ENCODE measurements at regions not wholly inside any gene's neighbourhood (a gene's known extent, or its start where the extent isn't known, plus 50 kb on each side); places are given as distances from the start of the nearest gene placed in this dataset.

- Histone ChIP-seq H3K9ac (ENCODE audit: control insufficient read depth, extremely low read depth, insufficient read depth, low read length) (no peak overlapping the region), H3K9me1 (ENCODE audit: control insufficient read depth, extremely low read depth, insufficient read depth, low read length) (no peaks in the 10 kb centered on the region), H3K4me3 (ENCODE audit: control insufficient read depth in 2 of 3, extremely low read depth in 1 of 3, insufficient read depth in 2 of 3, low read depth in 1 of 3, low read length in 3 of 3) (no peak overlapping the region), H3K36me3 (ENCODE audit: control insufficient read depth in 2 of 2, extremely low read depth in 1 of 2, insufficient read depth in 2 of 2, low read length in 2 of 2) (no peaks in the 10 kb centered on the region), H3K4me2 (ENCODE audit: control insufficient read depth, extremely low read depth, insufficient read depth, low read depth, low read length) (no peak overlapping the region), H4K20me1 (ENCODE audit: control insufficient read depth, extremely low read depth, insufficient read depth, low read length) (no peaks in the 10 kb centered on the region), H3K27ac (ENCODE audit: control insufficient read depth, insufficient read depth, low read length) (no peak overlapping the region), H3K79me2 (ENCODE audit: control insufficient read depth, insufficient read depth, low read length) (no peaks in the 10 kb centered on the region), H3K9me3 (ENCODE audit: control insufficient read depth, low read depth, low read length) (no peaks in the 10 kb centered on the region), H3K27me3 (ENCODE audit: control insufficient read depth, extremely low read depth, insufficient read depth, low read length) (peaks cover 3% of the 10 kb centered on the region), H3K4me1 (ENCODE audit: control insufficient read depth, extremely low read depth, insufficient read depth, low read length) (no peaks in the 10 kb centered on the region), H2AFZ (ENCODE audit: control insufficient read depth, low read length) (no peak overlapping the region)
- TF ChIP-seq EZH2 (IDR thresholded peaks at IDR 0.05; ENCODE audit: low read length) = no peak
- TF ChIP-seq CTCF (optimal IDR thresholded peaks at IDR 0.05 in 1 of 3, IDR thresholded peaks at IDR 0.05 in 1 of 3, conservative IDR thresholded peaks at IDR 0.05 in 1 of 3; ENCODE audit: extremely low read depth in 1 of 3, insufficient read depth in 2 of 3, low read length in 3 of 3) = no peak
- DNase-seq (ENCODE audit: low read depth, low spot score) = no peak
- no peak for FAIRE-seq
- dilution Hi-C loops (cut with MboI; ENCODE audit: extremely low pct_ligation_motif_present, low sequenced_read_pairs) = no loop called here
Measured at GRCh38 chr5:143751342-143751741, 60.6 kb upstream of the HMHB1 start.

- TF ChIP-seq EZH2 (IDR thresholded peaks at IDR 0.05; ENCODE audit: low read length) (no peak), CTCF (optimal IDR thresholded peaks at IDR 0.05 in 1 of 3, IDR thresholded peaks at IDR 0.05 in 1 of 3, conservative IDR thresholded peaks at IDR 0.05 in 1 of 3; ENCODE audit: extremely low read depth in 1 of 3, insufficient read depth in 2 of 3, low read length in 3 of 3) (no peak)
- no peaks in the 10 kb centered on the region for H3K79me2 ChIP-seq (ENCODE audit: control insufficient read depth, insufficient read depth, low read length)
- no peaks in the 10 kb centered on the region for H3K4me1 ChIP-seq (ENCODE audit: control insufficient read depth, extremely low read depth, insufficient read depth, low read length)
- FAIRE-seq (peak; percentile 48), DNase-seq (ENCODE audit: low read depth, low spot score) (no peak)
- dilution Hi-C loops (cut with MboI; ENCODE audit: extremely low pct_ligation_motif_present, low sequenced_read_pairs) = no loop called here
- H3K9ac ChIP-seq (ENCODE audit: control insufficient read depth, extremely low read depth, insufficient read depth, low read length) = no peak overlapping the region
- H3K27me3 ChIP-seq (ENCODE audit: control insufficient read depth, extremely low read depth, insufficient read depth, low read length) = peaks cover 3% of the 10 kb centered on the region
- no peaks in the 10 kb centered on the region for H3K36me3 ChIP-seq (ENCODE audit: control insufficient read depth in 2 of 2, extremely low read depth in 1 of 2, insufficient read depth in 2 of 2, low read length in 2 of 2)
- no peaks in the 10 kb centered on the region for H3K9me3 ChIP-seq (ENCODE audit: control insufficient read depth, low read depth, low read length)
- H3K27ac ChIP-seq (ENCODE audit: control insufficient read depth, insufficient read depth, low read length) = no peak overlapping the region
- no peak overlapping the region for H3K4me3 ChIP-seq (ENCODE audit: control insufficient read depth in 2 of 3, extremely low read depth in 1 of 3, insufficient read depth in 2 of 3, low read depth in 1 of 3, low read length in 3 of 3)
- H3K4me2 ChIP-seq (ENCODE audit: control insufficient read depth, extremely low read depth, insufficient read depth, low read depth, low read length) = no peak overlapping the region
- H2AFZ ChIP-seq (ENCODE audit: control insufficient read depth, low read length) = no peak overlapping the region
- no peaks in the 10 kb centered on the region for H3K9me1 ChIP-seq (ENCODE audit: control insufficient read depth, extremely low read depth, insufficient read depth, low read length)
- no peaks in the 10 kb centered on the region for H4K20me1 ChIP-seq (ENCODE audit: control insufficient read depth, extremely low read depth, insufficient read depth, low read length)
Measured at GRCh38 chr5:143749581-143750205, 62.3 kb upstream of the HMHB1 start.
